OCI-LY3 (cell line): ENCODE measurements at regions not wholly inside any gene's neighbourhood (a gene's known extent, or its start where the extent isn't known, plus 50 kb on each side); places are given as distances from the start of the nearest gene placed in this dataset.

Experiments used
- CTCF ChIP-seq: fragments of 200-600, 300-600 bp; sonication (generic); IDR thresholded peaks from 2 replicates; pipeline ENCODE4 v1.5.1; 2014; ENCODE audit warnings: antibody characterized with exemption, low read length, low read depth
- EZH2phosphoT487 ChIP-seq: fragments of 200-600 bp; shearing (Covaris generic); IDR thresholded peaks from 2 replicates; pipeline ENCODE4 v1.6.1; 2018; ENCODE audit warnings: antibody characterized with exemption, mixed run types, low read depth

DNA sequence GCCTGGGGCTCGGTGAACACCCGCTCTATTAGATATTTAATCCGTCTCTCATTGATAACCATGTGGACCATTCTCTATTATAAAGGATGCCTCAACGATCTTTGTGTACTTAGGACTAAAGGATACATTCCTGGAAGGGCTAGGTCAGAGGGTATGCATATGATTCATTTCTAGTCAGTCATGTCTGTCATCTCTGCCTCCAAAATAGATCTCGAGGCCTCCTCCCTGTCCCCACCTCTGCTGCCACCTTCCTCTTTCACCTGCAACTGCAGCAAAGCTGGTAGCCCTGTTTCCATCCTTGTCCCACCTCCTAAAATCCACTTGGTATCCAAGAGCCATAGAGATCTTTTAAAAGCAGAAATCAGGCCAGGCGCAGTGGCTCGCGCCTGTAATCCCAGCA lies 121.5 kb downstream of the KATNIP start:
- TF ChIP-seq CTCF, result no peak
- TF ChIP-seq EZH2phosphoT487, result no peak
